ENCODE measurements at regions not wholly inside any gene's neighbourhood (a gene's known extent, or its start where the extent isn't known, plus 50 kb on each side); places are given as distances from the start of the nearest gene placed in this dataset.

DNA sequence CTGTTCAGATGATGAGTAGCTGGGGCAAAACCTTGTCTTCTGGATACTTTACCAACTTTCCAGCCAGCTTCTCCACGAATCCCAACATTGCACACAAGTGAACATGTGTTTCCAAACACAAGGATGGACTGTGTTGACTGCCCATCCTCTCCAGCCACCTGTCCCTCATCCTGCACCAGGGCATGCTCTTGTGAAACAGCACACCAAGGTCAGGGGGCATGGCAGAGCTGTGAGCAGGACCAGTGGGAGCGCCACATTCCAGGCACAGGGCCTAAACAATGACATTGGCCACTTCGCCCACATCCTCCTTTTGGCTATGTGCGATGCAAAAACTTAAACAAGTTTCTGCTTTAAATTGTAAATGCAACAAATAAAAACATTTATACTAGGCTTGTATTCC lies 105.5 kb downstream of the IRS2 start:
- no peak for TF ChIP-seq POLR2AphosphoS5 (IDR thresholded peaks at IDR 0.05; ENCODE audit: low read depth, low read length)
- TF ChIP-seq REST (IDR thresholded peaks at IDR 0.05; ENCODE audit: insufficient read depth in 1 of 2, low read depth in 2 of 2, low read length in 2 of 2), result no peak
- no peak for TF ChIP-seq TAF1 (IDR thresholded peaks at IDR 0.05; ENCODE audit: borderline replicate concordance, insufficient read depth, low read length)
- no peak for TF ChIP-seq SIN3A (IDR thresholded peaks at IDR 0.05; ENCODE audit: borderline replicate concordance, insufficient read depth, low read length)
